Neuron (in vitro differentiated cells): ENCODE measurements at regions not wholly inside any gene's neighbourhood (a gene's known extent, or its start where the extent isn't known, plus 50 kb on each side); places are given as distances from the start of the nearest gene placed in this dataset.

Experiments
- H2AFZ ChIP-seq: one replicate; pipeline ENCODE4 v1.6.1; 2013; ENCODE audit warnings: low read depth, mild to moderate bottlenecking, inconsistent platforms, low read length, moderate library complexity
- H3K27me3 ChIP-seq: one replicate; pipeline ENCODE4 v1.6.1; 2013; ENCODE audit warnings: low read length; ENCODE audit not compliant: insufficient read depth
- H3K36me3 ChIP-seq: one replicate; pipeline ENCODE4 v1.6.1; 2013; ENCODE audit warnings: low read length; ENCODE audit not compliant: insufficient read depth
- H3K4me1 ChIP-seq: one replicate; pipeline ENCODE4 v1.6.1; 2013; ENCODE audit warnings: low read length; ENCODE audit not compliant: insufficient read depth
- H3K4me3 ChIP-seq: 2 replicates; pipeline ENCODE4 v1.5.1; 2013; ENCODE audit warnings: mild to moderate bottlenecking, low read length, moderate library complexity
- H3K9me3 ChIP-seq: one replicate; pipeline ENCODE4 v1.6.1; 2013; ENCODE audit warnings: low read length

DNA sequence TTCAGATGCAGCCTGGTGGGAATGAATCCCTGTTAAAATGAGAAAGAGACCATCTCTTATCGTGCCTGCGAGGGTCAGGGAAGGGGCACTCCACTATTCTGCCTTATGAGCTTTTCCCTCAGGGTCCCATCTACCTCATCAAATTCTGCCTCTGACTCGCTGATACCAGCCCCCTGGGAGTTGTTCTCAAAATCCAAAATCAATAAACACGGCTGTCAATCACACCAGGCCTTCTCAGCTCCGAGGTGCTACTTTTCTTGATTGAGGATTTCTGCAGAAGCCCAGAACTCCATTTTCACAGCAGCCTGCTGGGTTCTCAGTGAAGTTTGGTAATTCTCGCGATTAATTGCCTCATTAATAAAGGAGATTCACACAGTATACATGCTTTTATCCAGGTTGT is 312.6 kb downstream of the STIM2 start:
- Histone ChIP-seq H3K4me1 (no peaks in the 10 kb centered on the region), H3K27me3 (no peaks in the 10 kb centered on the region), H3K36me3 (no peaks in the 10 kb centered on the region), H3K9me3 (no peaks in the 10 kb centered on the region), H3K4me3 (no peak overlapping the region), H2AFZ (no peak overlapping the region)

DNA sequence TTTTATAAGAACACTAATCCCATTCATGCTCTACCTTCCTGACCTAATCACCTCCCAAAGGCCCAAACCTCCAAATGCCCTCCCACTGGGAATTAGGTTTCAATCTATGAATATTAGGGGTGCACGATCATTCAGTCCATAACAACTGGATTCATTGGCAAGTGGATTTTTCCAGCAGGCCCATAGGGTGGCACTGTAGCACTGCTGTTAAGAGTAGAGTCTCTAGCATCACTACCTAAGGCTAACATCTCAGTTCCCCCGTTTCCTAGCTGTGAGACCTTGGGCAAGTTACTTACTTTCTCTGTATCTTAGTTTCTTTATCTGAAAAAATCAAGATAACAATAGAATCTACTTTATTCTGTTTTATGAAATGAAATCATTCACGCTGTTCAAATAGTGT is 315.8 kb downstream of the STIM2 start:
- Histone ChIP-seq H2AFZ (no peak overlapping the region), H3K36me3 (no peaks in the 10 kb centered on the region), H3K9me3 (no peaks in the 10 kb centered on the region), H3K4me3 (no peak overlapping the region), H3K4me1 (no peaks in the 10 kb centered on the region), H3K27me3 (no peaks in the 10 kb centered on the region)

GRCh38 chr4:27176881-27177280 is 316.2 kb downstream of the STIM2 start:
- H3K36me3 ChIP-seq, result no peaks in the 10 kb centered on the region
- no peaks in the 10 kb centered on the region for H3K9me3 ChIP-seq
- no peak overlapping the region for H2AFZ ChIP-seq
- H3K4me3 ChIP-seq, result no peak overlapping the region
- H3K4me1 ChIP-seq, result no peaks in the 10 kb centered on the region
- no peaks in the 10 kb centered on the region for H3K27me3 ChIP-seq

DNA sequence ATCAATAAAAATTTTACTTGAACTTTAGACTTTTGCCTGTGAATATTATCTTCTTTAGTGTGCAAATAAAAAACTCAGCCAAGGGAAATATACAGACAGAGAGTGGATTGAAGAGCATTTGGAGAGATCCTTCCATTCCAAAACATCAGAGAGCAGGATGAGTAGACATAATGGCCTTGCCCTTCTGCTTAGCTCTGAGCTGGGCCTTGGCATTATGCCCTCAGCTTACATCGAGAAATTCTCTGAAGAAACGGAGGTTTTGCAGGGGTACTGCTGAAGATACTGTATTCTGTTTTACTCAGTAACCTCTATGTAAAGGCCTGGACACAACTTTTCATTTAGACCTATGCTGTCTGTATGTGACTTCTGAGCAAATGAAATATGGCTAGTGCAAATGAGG is 317.4 kb downstream of the STIM2 start:
- no peaks in the 10 kb centered on the region for H3K36me3 ChIP-seq
- no peaks in the 10 kb centered on the region for H3K27me3 ChIP-seq
- no peaks in the 10 kb centered on the region for H3K9me3 ChIP-seq
- H3K4me1 ChIP-seq, result no peaks in the 10 kb centered on the region
- H2AFZ ChIP-seq, result no peak overlapping the region
- no peak overlapping the region for H3K4me3 ChIP-seq

- H3K4me3 ChIP-seq, result no peak overlapping the region
- H3K4me1 ChIP-seq, result no peaks in the 10 kb centered on the region
Observed at GRCh38 chr4:27181693-27182092, 321.1 kb downstream of the STIM2 start.

GRCh38 chr4:27182211-27182610 is 321.6 kb downstream of the STIM2 start:
- no peak overlapping the region for H3K4me3 ChIP-seq
- no peaks in the 10 kb centered on the region for H3K4me1 ChIP-seq
- no peak overlapping the region for H2AFZ ChIP-seq
- H3K36me3 ChIP-seq, result no peaks in the 10 kb centered on the region
- no peaks in the 10 kb centered on the region for H3K27me3 ChIP-seq
- H3K9me3 ChIP-seq, result no peaks in the 10 kb centered on the region

More at GRCh38 chr4:27181693-27182092, 321.1 kb downstream of the STIM2 start:
- H3K9me3 ChIP-seq, result no peaks in the 10 kb centered on the region
- H3K36me3 ChIP-seq, result no peaks in the 10 kb centered on the region
- no peaks in the 10 kb centered on the region for H3K27me3 ChIP-seq
- H2AFZ ChIP-seq, result no peak overlapping the region

DNA sequence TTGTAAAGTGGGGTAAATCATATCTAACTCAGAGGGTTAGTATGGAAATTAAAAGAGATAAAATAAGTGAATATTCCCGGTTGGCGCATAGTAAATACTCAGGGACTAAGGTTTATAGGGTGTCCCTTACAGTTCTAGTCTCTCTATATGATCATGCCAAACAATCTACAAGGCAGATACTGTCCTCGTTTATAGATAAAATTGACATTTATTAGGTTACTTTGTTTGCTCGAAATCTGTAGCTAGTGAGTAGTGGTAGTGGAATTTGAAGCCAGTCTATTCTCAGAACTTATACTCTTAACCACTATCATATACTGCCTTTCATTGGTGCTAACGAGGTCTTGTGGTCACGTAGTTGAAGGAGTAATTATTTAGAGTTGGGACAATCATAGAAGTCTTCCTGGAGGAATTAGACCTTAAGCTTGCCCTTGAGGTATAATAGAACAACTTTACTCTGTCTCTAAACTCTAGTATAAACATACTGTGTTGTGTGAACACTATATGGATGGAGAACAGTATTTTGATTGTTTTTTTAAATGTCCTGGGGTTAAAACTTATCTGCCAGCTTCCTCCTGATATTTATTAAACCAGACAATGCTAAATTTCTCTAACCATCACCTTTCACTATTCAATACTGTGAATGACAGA is 324.0 kb downstream of the STIM2 start:
- Histone ChIP-seq H3K27me3 (no peaks in the 10 kb centered on the region), H3K36me3 (no peaks in the 10 kb centered on the region), H3K9me3 (no peaks in the 10 kb centered on the region), H3K4me3 (no peak overlapping the region), H3K4me1 (no peaks in the 10 kb centered on the region), H2AFZ (no peak overlapping the region)

- Histone ChIP-seq H3K9me3 (no peaks in the 10 kb centered on the region), H2AFZ (no peak overlapping the region), H3K27me3 (no peaks in the 10 kb centered on the region), H3K36me3 (no peaks in the 10 kb centered on the region), H3K4me3 (no peak overlapping the region), H3K4me1 (no peaks in the 10 kb centered on the region)
Observed at GRCh38 chr4:27186710-27187109, 326.1 kb downstream of the STIM2 start.

DNA sequence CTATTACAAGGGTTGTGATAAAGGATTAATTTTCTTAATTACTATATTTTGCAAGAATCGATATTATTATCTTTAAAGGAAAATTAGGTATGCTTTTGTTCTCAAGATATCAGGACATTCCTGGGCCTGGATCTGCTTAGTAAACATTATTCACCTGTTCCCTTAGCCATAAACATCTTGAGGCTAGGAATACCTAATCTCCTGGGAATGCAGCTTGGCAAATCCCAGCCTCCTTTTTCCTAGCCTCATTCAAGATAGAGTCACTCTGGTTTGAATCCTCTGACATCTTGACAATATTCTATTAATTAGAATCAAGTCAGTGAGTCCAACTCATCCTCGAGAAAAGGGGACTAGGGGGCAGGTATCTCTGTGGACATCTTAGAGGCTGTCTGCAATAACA is 327.1 kb downstream of the STIM2 start:
- H3K27me3 ChIP-seq, result no peaks in the 10 kb centered on the region
- H3K9me3 ChIP-seq, result no peaks in the 10 kb centered on the region
- H3K36me3 ChIP-seq, result no peaks in the 10 kb centered on the region
- H3K4me3 ChIP-seq, result no peak overlapping the region
- no peaks in the 10 kb centered on the region for H3K4me1 ChIP-seq
- no peak overlapping the region for H2AFZ ChIP-seq

- no peaks in the 10 kb centered on the region for H3K27me3 ChIP-seq
- no peaks in the 10 kb centered on the region for H3K9me3 ChIP-seq
- H3K4me3 ChIP-seq, result no peak overlapping the region
- no peaks in the 10 kb centered on the region for H3K4me1 ChIP-seq
- no peak overlapping the region for H2AFZ ChIP-seq
- H3K36me3 ChIP-seq, result no peaks in the 10 kb centered on the region
Observed at GRCh38 chr4:27189683-27190082, 329.0 kb downstream of the STIM2 start.

DNA sequence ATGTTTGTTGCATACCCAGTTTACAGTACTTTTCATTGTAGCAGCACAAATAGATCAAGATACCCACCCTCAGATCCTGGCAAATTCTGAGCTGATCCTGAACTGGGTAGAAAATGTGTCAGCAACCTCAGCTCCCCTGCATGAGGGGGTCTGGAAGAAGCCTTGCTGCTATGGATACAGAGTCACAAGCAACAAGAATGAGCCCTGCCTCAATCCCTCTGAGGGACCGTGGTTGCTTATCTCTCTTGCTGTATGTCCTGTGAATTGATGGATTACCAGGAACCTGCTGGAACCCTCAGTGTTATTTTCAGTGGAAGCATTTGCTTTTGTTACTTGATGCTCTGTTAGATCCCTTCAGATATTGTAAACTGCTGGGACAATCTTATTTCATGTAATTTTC is 331.0 kb downstream of the STIM2 start:
- Histone ChIP-seq H3K4me1 (no peaks in the 10 kb centered on the region), H3K9me3 (no peaks in the 10 kb centered on the region), H3K4me3 (no peak overlapping the region), H3K36me3 (no peaks in the 10 kb centered on the region), H2AFZ (no peak overlapping the region), H3K27me3 (no peaks in the 10 kb centered on the region)

GRCh38 chr4:27194599-27195176 is 334.0 kb downstream of the STIM2 start:
- no peak overlapping the region for H2AFZ ChIP-seq
- no peaks in the 10 kb centered on the region for H3K4me1 ChIP-seq
- no peak overlapping the region for H3K4me3 ChIP-seq
- no peaks in the 10 kb centered on the region for H3K27me3 ChIP-seq
- no peaks in the 10 kb centered on the region for H3K36me3 ChIP-seq
- no peaks in the 10 kb centered on the region for H3K9me3 ChIP-seq

DNA sequence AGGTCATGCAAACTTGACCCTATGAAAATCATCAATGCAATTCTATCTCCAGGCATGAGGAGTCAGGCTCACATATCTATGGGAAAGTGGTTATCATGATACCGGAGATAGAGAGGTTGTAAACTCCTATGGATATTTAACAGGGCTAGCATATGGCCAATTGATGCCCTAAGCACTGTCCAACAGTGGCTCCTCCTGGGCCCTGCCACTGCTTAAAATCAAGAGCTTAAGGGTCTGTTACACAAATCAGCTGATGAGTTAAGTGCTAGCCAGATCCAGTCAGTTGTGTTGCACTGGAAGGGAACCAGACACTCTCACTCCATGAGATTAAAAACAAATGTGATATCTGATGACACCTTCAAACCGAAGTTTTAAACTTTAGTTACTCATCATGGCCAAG is 337.6 kb downstream of the STIM2 start:
- H3K9me3 ChIP-seq, result no peaks in the 10 kb centered on the region
- H2AFZ ChIP-seq, result no peak overlapping the region
- H3K4me3 ChIP-seq, result no peak overlapping the region
- H3K36me3 ChIP-seq, result no peaks in the 10 kb centered on the region
- H3K4me1 ChIP-seq, result no peaks in the 10 kb centered on the region
- H3K27me3 ChIP-seq, result no peaks in the 10 kb centered on the region

DNA sequence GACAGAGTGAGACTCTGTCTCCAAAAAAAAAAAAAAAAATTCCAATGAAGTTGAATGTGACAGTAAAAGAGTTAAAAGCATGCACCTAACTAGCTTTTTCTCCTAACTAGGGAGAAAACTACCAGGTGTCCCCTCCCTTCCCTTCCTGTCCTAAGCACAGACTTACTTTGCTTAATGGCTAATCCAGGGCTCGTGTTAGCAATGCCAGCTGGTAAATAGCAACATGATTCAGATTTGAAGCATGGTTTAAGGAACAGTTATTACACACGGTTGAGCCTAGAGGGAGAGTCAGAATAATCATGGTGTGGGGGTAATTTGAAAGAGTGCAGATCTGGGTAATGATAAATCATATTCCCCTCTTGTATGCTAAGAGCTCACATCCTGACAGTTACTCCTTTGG is 338.3 kb downstream of the STIM2 start:
- Histone ChIP-seq H3K36me3 (no peaks in the 10 kb centered on the region), H3K9me3 (no peaks in the 10 kb centered on the region), H2AFZ (no peak overlapping the region), H3K4me3 (no peak overlapping the region), H3K27me3 (no peaks in the 10 kb centered on the region), H3K4me1 (no peaks in the 10 kb centered on the region)
